PC-9 (cell line): ENCODE measurements at regions not wholly inside any gene's neighbourhood (a gene's known extent, or its start where the extent isn't known, plus 50 kb on each side); places are given as distances from the start of the nearest gene placed in this dataset.

ENCODE experiments used
- BruUV-seq: library from RNA; stranded (reverse); fragments of 400-500 nt; replicated peaks from 2 replicates; lab custom pipeline; 2021; lab: Mats Ljungman, UMichigan
- CTCF ChIA-PET: fragments of 300-600 bp; sonication (Branson Sonifier 250); formaldehyde crosslinking; loops from one replicate; lab custom pipeline; 2022; ENCODE audit warnings: antibody characterized with exemption; lab: Charles Lee
- POLR2A ChIA-PET: fragments of 300-600 bp; sonication (Branson Sonifier 250); formaldehyde crosslinking; loops from one replicate; lab custom pipeline; 2022; ENCODE audit warnings: antibody characterized with exemption; ENCODE audit not compliant: unreplicated experiment; lab: Charles Lee
- DNase-seq, 2 experiments: peaks; one replicate each; pipeline versions ENCODE4 v3.0.0 to v3.0.0-alpha.2; 2015 to 2022; ENCODE audit warnings: mixed read lengths in 1 of 2
- H2AFZ ChIP-seq: fragments of 200-600 bp; sonication (generic); 2 replicates; pipeline ENCODE4 v1.8.1; 2017; ENCODE audit warnings: antibody characterized with exemption
- H3F3A ChIP-seq: fragments of 200-600 bp; sonication (generic); 2 replicates; pipeline ENCODE4 v1.8.1; 2017; ENCODE audit warnings: antibody characterized with exemption, mild to moderate bottlenecking, low read depth; ENCODE audit not compliant: insufficient read depth
- H3K27ac ChIP-seq: fragments of 200-600 bp; sonication (generic); 2 replicates; pipeline ENCODE4 v1.6.1; 2016; ENCODE audit warnings: mixed run types
- H3K27me3 ChIP-seq: fragments of 200-600 bp; sonication (generic); 2 replicates; pipeline ENCODE4 v1.6.1; 2016; ENCODE audit warnings: low read depth, mixed run types; ENCODE audit not compliant: insufficient read depth
- H3K36me3 ChIP-seq: fragments of 200-600 bp; sonication (generic); 2 replicates; pipeline ENCODE4 v1.6.1; 2016; ENCODE audit warnings: low read depth, mixed run types
- H3K4me1 ChIP-seq: fragments of 200-600 bp; sonication (generic); replicated peaks from 2 replicates; pipeline ENCODE4 v1.6.1; 2016; ENCODE audit warnings: mixed run types; ENCODE audit not compliant: insufficient read depth
- H3K4me2 ChIP-seq: fragments of 200-600 bp; sonication (generic); 2 replicates; pipeline ENCODE4 v1.6.1; 2017; ENCODE audit warnings: mixed run types
- H3K4me3 ChIP-seq: fragments of 200-600 bp; sonication (generic); 2 replicates; pipeline ENCODE4 v1.6.1; 2016; ENCODE audit warnings: mixed run types
- H3K79me2 ChIP-seq: fragments of 200-600 bp; sonication (generic); 2 replicates; pipeline ENCODE4 v1.6.1; 2017; ENCODE audit warnings: low read depth, mixed run types
- H3K9me2 ChIP-seq: fragments of 200-600 bp; sonication (generic); 2 replicates; pipeline ENCODE4 v1.8.1; 2017; ENCODE audit warnings: mild to moderate bottlenecking; ENCODE audit not compliant: insufficient read depth
- H3K9me3 ChIP-seq: fragments of 200-600 bp; sonication (generic); 2 replicates; pipeline ENCODE4 v1.8.1; 2016; ENCODE audit warnings: low read depth; ENCODE audit not compliant: insufficient read depth
- H4K20me1 ChIP-seq: fragments of 200-600 bp; sonication (generic); 2 replicates; pipeline ENCODE4 v1.8.1; 2017; ENCODE audit not compliant: insufficient read depth
- EZH2 ChIP-seq: fragments of 200-600 bp; sonication (generic); IDR thresholded peaks from 2 replicates; pipeline ENCODE4 v1.8.0; 2017; ENCODE audit warnings: antibody characterized with exemption, low read depth
- intact Hi-C: fragments of 100-400 bp; cut with micrococcal nuclease; formaldehyde crosslinking; loops from one replicate; pipeline ENCODE4 v1.10.0; 2022; ENCODE audit not compliant: unreplicated experiment
- TF ChIP-seq, protein P1 (sequence below): fragments of 200-600 bp; sonication (generic); conservative IDR thresholded peaks from 2 replicates; pipeline ENCODE4 v1.6.1; 2017; ENCODE audit warnings: mixed run types, antibody characterized with exemption, mild to moderate bottlenecking, moderate library complexity

DNA sequence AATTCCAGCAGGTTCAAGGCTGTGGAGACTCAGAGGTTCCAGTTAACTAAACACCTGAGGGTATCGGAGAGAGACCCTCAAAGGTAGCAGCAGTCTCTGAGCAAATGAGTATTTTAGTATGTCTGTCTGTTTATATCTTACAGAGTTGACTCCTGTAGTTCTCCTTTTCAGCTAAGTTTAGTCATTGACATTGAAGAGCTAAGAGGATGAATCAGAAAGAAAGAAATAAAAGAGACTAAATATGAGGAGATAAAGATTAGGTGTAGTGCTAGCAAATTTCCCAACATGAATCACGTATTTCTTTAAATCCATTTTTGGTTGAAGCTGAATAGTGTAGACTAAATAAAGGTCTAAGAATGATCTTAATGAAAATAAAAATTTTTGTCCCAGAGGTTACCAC lies 474.0 kb upstream of the RGMB start:
- Histone ChIP-seq H2AFZ (no peak overlapping the region), H3K36me3 (no peaks in the 10 kb centered on the region), H3K4me2 (no peak overlapping the region), H3K79me2 (no peaks in the 10 kb centered on the region), H3K27me3 (no peaks in the 10 kb centered on the region), H3K4me3 (no peak overlapping the region), H3K27ac (no peak overlapping the region), H3K9me3 (no peaks in the 10 kb centered on the region), H3F3A (no peaks in the 10 kb centered on the region), H3K4me1 (no peaks in the 10 kb centered on the region), H3K9me2 (no peaks in the 10 kb centered on the region; the same call in 1 of the 2 replicates), H4K20me1 (no peaks in the 10 kb centered on the region)
- ChIA-PET CTCF (no interaction called here), POLR2A (no interaction called here)
- intact Hi-C loops = no loop called here
- DNase-seq = no peak
- TF ChIP-seq, protein P1, sequence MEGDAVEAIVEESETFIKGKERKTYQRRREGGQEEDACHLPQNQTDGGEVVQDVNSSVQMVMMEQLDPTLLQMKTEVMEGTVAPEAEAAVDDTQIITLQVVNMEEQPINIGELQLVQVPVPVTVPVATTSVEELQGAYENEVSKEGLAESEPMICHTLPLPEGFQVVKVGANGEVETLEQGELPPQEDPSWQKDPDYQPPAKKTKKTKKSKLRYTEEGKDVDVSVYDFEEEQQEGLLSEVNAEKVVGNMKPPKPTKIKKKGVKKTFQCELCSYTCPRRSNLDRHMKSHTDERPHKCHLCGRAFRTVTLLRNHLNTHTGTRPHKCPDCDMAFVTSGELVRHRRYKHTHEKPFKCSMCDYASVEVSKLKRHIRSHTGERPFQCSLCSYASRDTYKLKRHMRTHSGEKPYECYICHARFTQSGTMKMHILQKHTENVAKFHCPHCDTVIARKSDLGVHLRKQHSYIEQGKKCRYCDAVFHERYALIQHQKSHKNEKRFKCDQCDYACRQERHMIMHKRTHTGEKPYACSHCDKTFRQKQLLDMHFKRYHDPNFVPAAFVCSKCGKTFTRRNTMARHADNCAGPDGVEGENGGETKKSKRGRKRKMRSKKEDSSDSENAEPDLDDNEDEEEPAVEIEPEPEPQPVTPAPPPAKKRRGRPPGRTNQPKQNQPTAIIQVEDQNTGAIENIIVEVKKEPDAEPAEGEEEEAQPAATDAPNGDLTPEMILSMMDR = no peak
- no peak for TF ChIP-seq EZH2
- BruUV-seq = no TSS peak

DNA sequence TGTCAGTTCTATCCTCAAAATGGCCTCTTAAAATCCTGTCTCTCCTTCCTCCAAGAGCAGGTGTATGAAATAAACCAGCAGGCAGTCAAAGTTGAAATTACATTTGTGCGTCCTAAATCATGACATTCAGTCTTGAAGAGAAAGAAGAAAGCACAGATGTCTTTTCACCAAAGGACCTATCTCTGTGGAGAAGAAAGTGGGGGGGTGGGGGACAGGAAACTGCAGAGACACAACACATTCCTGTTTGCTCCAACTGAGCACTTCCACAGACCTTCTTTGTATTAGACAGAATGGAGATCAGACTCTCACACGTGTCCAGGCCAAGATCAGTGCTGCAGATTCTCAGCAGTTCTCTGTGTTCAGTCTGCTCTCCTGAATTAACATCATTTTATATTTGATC lies 471.9 kb upstream of the RGMB start:
- Histone ChIP-seq H3K4me1 (no peaks in the 10 kb centered on the region), H3K9me2 (no peaks in the 10 kb centered on the region; the same call in 1 of the 2 replicates), H4K20me1 (no peaks in the 10 kb centered on the region), H3F3A (no peaks in the 10 kb centered on the region), H3K4me2 (no peak overlapping the region), H3K36me3 (no peaks in the 10 kb centered on the region), H3K27me3 (no peaks in the 10 kb centered on the region), H3K27ac (no peak overlapping the region), H2AFZ (no peak overlapping the region), H3K4me3 (no peak overlapping the region), H3K79me2 (no peaks in the 10 kb centered on the region), H3K9me3 (no peaks in the 10 kb centered on the region)
- DNase-seq = no peak
- BruUV-seq = no TSS peak
- TF ChIP-seq, protein P1 = no peak
- TF ChIP-seq EZH2 = no peak
- ChIA-PET CTCF (no interaction called here), POLR2A (no interaction called here)
- intact Hi-C loops = no loop called here

DNA sequence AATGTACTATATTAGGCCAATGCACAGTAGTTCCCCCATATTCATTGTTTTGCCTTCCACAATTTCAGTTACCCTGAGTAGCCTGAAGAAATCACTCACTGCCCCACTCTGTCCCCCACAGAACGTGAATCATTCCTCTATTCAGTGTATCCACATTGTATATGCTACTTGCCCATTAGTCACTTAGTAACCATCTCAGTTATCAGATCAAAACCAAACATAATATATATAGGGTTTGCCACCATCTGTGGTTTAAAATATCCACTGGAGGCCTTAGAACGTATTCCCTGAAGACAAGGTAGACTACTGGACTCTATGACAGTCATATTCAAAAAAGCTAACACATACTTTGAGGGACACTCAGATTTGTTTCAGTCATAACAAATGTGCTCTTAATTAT lies 465.7 kb upstream of the RGMB start:
- Histone ChIP-seq H3K36me3 (no peaks in the 10 kb centered on the region), H3K27ac (peak overlapping the region; percentile 31; the same call in 1 of the 2 replicates), H3K79me2 (no peaks in the 10 kb centered on the region), H2AFZ (peak overlapping the region; percentile 66; the same call in 1 of the 2 replicates), H3K4me3 (no peak overlapping the region), H3F3A (peaks cover 21% of the 10 kb centered on the region), H3K9me3 (peaks cover 7% of the 10 kb centered on the region; the same call in 1 of the 2 replicates), H4K20me1 (no peaks in the 10 kb centered on the region), H3K27me3 (no peaks in the 10 kb centered on the region), H3K9me2 (no peaks in the 10 kb centered on the region), H3K4me1 (peaks cover 27% of the 10 kb centered on the region), H3K4me2 (no peak overlapping the region)
- BruUV-seq = no TSS peak
- intact Hi-C loops = no loop called here
- CTCF ChIA-PET = interaction anchor here (0.5 to 0.8 kb wide), 2 partner anchors 47 to 489 kb away, joined by 3 read pairs; no protein-coding TSS in a partner anchor
- TF ChIP-seq, protein P1 = no peak
- no peak for TF ChIP-seq EZH2
- POLR2A ChIA-PET = no interaction called here
- peak in 1 of 2 experiments; percentile 9 for DNase-seq
